Fibroblast of pulmonary artery (primary cell): ENCODE measurements at regions not wholly inside any gene's neighbourhood (a gene's known extent, or its start where the extent isn't known, plus 50 kb on each side); places are given as distances from the start of the nearest gene placed in this dataset.

Source experiments
- DNase-seq: peaks from one replicate; pipeline ENCODE4 v3.0.0-alpha.2; 2010; ENCODE audit warnings: low read depth
- H3K4me3 ChIP-seq: replicated peaks from 2 replicates; pipeline ENCODE4 v1.5.1; 2011; ENCODE audit warnings: low read depth, mild to moderate bottlenecking, control low read depth, low read length, moderate library complexity
- CTCF ChIP-seq: IDR thresholded peaks from 2 replicates; pipeline ENCODE4 v1.5.1; 2011; ENCODE audit warnings: mild to moderate bottlenecking, control low read depth, low read length, inconsistent platforms; ENCODE audit errors: missing control alignments

- no peak for TF ChIP-seq CTCF
- no peak for DNase-seq
Measured at GRCh38 chr12:69073035-69073434, 140.1 kb upstream of the CPM start.

DNA sequence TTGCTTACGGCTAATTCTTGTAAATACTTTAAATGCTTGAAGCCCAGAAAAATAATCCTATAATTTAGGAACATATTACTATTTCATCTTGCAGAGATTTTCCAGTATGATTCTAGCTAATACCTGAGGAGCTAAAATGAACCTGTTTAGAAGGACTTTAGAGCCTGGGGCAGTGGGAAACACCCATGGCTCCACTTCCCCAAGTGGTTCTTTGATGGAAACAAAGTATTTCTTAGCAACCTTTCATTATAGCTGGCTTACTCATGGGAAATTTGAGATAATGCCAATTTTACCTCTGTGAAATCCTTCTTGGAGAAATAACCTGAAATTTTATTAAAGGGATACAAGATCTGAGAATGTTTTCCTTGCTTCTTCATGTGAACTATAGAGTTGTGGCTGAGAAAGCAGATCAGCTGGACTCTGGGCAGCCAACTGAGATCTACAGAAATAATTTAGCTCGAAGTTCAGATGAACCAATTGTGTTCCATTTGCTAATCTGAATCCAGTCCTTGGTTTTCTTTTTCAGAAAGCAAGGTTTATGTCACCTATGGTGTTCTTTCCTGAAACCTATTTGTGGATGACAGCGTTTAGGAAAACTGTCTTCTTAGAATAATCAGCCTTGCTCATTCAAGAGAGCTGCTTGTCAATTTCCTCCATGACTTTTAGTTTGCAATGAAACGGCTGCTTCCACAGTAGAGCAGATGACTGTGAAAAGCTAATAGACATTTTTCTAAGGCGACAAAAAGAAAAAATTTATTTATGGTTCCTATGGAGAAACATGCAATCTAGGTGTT lies 141.8 kb upstream of the CPM start:
- no peak overlapping the region for H3K4me3 ChIP-seq
- no peak for DNase-seq
- TF ChIP-seq CTCF = no peak

More at GRCh38 chr12:69073035-69073434, 140.1 kb upstream of the CPM start:
- no peak overlapping the region for H3K4me3 ChIP-seq

GRCh38 chr12:69083689-69084088 lies 150.7 kb upstream of the CPM start:
- no peak overlapping the region for H3K4me3 ChIP-seq
- no peak for TF ChIP-seq CTCF
- DNase-seq = no peak

- no peak for DNase-seq
- TF ChIP-seq CTCF = no peak
- H3K4me3 ChIP-seq = no peak overlapping the region
Measured at GRCh38 chr12:69084816-69085378, 151.9 kb upstream of the CPM start.

GRCh38 chr12:69085852-69086251 lies 152.9 kb upstream of the CPM start:
- DNase-seq = no peak
- no peak overlapping the region for H3K4me3 ChIP-seq
- TF ChIP-seq CTCF = no peak

GRCh38 chr12:69087986-69088385 lies 151.4 kb upstream of the CPSF6 start:
- no peak for TF ChIP-seq CTCF
- DNase-seq = no peak
- H3K4me3 ChIP-seq = no peak overlapping the region

GRCh38 chr12:69090722-69091121 lies 148.6 kb upstream of the CPSF6 start:
- no peak for DNase-seq
- H3K4me3 ChIP-seq = no peak overlapping the region
- TF ChIP-seq CTCF = no peak
